Nephron (organoid): ENCODE measurements at regions not wholly inside any gene's neighbourhood (a gene's known extent, or its start where the extent isn't known, plus 50 kb on each side); places are given as distances from the start of the nearest gene placed in this dataset.

Experiments used
- H3K27ac Mint-ChIP-seq, 3 experiments: 2 replicates each; pipeline ENCODE4 v1.8.0; 2020; ENCODE audit warnings: mixed read lengths in 3 of 3, mild to moderate bottlenecking in 2 of 3, moderate library complexity in 1 of 3
- H3K27me3 Mint-ChIP-seq: 2 replicates; pipeline ENCODE4 v1.8.0; 2021; ENCODE audit warnings: low read depth, mild to moderate bottlenecking, moderate library complexity, mixed read lengths
- H3K36me3 Mint-ChIP-seq: 2 replicates; pipeline ENCODE4 v1.8.0; 2020; ENCODE audit warnings: low read depth, mixed read lengths
- H3K4me1 Mint-ChIP-seq: 2 replicates; pipeline ENCODE4 v1.8.0; 2020; ENCODE audit warnings: mixed read lengths
- H3K4me3 Mint-ChIP-seq, 3 experiments: 2 replicates each; pipeline ENCODE4 v1.8.0; 2020; ENCODE audit warnings: mild to moderate bottlenecking in 3 of 3, mixed read lengths in 3 of 3, moderate library complexity in 2 of 3
- H3K9me3 Mint-ChIP-seq: 2 replicates; pipeline ENCODE4 v1.8.0; 2020; ENCODE audit warnings: mixed read lengths
- TF ChIP-seq, protein P1 (sequence below), 3 experiments: fragments of 200-600 bp; sonication (generic); IDR thresholded peaks; one replicate each; pipeline ENCODE4 v1.5.0; 2021; ENCODE audit warnings: antibody characterized with exemption in 3 of 3; ENCODE audit not compliant: unreplicated experiment in 3 of 3

- Mint-ChIP-seq H3K4me3 (no peak overlapping the region), H3K27me3 (peaks cover 18% of the 10 kb centered on the region), H3K36me3 (no peaks in the 10 kb centered on the region), H3K9me3 (no peaks in the 10 kb centered on the region), H3K27ac (peak overlapping the region; percentile 68 to 90 (median 87)), H3K4me1 (peaks cover 49% of the 10 kb centered on the region)
- TF ChIP-seq, protein P1, sequence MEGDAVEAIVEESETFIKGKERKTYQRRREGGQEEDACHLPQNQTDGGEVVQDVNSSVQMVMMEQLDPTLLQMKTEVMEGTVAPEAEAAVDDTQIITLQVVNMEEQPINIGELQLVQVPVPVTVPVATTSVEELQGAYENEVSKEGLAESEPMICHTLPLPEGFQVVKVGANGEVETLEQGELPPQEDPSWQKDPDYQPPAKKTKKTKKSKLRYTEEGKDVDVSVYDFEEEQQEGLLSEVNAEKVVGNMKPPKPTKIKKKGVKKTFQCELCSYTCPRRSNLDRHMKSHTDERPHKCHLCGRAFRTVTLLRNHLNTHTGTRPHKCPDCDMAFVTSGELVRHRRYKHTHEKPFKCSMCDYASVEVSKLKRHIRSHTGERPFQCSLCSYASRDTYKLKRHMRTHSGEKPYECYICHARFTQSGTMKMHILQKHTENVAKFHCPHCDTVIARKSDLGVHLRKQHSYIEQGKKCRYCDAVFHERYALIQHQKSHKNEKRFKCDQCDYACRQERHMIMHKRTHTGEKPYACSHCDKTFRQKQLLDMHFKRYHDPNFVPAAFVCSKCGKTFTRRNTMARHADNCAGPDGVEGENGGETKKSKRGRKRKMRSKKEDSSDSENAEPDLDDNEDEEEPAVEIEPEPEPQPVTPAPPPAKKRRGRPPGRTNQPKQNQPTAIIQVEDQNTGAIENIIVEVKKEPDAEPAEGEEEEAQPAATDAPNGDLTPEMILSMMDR (IDR thresholded peaks at IDR 0.05; ENCODE audit: unreplicated experiment in 3 of 3) = no peak
Observed at GRCh38 chr15:31262901-31263671, 63.5 kb upstream of the KLF13 start.

DNA sequence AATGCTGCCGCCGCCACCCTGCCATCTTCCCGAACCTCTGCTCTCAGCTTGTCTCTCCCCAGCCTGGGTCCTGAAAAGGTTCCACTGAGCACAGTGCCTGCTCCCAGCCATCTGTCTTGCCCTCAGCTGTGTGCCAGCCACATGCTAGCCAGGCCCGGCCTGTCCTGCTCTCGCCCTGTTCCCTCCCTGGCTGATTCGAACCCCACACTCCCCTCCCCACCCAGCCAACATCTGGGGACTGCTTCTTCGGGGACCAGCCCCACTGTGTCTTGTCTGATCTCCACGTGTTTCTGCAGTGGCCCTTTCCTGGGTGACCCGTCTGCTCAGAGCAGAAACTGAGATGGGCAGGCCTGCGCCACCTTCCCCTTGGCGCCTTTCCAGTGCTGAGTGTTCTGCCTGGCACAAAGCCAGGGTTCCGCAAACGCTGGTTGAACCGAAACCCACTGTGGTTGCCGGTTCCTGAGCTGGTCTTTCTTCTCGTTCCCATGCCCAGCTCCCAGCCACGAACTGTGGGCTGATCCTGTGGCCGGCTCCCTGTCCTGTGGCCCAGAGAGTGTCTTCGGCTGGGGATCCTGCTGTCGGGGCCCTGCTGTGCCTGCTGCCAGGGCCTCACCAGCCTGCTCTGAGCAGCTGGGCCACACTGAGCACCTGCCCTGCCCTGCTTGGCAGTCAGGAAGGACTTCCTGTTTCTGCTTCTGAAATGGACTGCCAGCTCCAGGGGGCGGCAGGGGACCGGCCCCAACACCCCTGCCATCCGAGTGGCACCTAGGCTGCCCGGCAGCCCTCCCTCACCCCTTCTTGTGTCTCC is 62.7 kb upstream of the KLF13 start:
- no peaks in the 10 kb centered on the region for H3K9me3 Mint-ChIP-seq

DNA sequence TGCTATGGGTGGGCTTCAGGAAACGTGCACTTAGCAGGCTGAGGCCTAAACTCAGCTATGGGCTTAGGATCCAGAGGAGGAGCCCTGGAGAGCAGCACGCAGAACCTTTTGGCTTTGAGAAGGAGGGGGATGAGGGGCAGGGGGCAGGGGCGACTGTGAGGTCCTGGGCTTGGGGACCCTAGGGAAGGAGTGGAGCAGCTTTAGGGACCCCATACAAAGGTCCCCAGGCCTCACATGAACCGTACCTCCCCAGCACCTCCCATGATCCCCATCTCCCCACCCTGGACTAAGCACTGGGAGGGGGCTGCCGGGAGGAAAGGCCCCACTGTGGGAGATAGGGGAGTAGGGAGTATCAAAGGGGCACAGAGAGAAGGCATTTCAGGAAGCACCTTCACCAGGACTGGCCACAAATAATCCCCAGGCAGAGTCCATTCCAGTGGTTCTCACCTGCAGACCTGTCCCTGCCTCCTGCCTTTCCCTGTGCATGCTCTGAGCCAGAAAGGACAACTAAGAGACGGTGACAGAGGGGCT is 62.0 kb upstream of the KLF13 start:
- Mint-ChIP-seq H3K27me3 (peaks cover 15% of the 10 kb centered on the region), H3K4me3 (no peak overlapping the region), H3K27ac (peak overlapping the region in 2 of 3 experiments; percentile 45 to 87), H3K4me1 (peaks cover 56% of the 10 kb centered on the region), H3K9me3 (no peaks in the 10 kb centered on the region), H3K36me3 (no peaks in the 10 kb centered on the region)
- TF ChIP-seq, protein P1 (IDR thresholded peaks at IDR 0.05; ENCODE audit: unreplicated experiment in 3 of 3) = no peak

More for the DNA sequence above, 62.7 kb upstream of the KLF13 start:
- peaks cover 18% of the 10 kb centered on the region for H3K27me3 Mint-ChIP-seq
- peak overlapping the region; percentile 68 to 90 (median 87) for H3K27ac Mint-ChIP-seq
- peaks cover 53% of the 10 kb centered on the region for H3K4me1 Mint-ChIP-seq
- H3K36me3 Mint-ChIP-seq = no peaks in the 10 kb centered on the region
- no peak overlapping the region for H3K4me3 Mint-ChIP-seq
- TF ChIP-seq, protein P1 (IDR thresholded peaks at IDR 0.05; ENCODE audit: unreplicated experiment in 3 of 3) = no peak

DNA sequence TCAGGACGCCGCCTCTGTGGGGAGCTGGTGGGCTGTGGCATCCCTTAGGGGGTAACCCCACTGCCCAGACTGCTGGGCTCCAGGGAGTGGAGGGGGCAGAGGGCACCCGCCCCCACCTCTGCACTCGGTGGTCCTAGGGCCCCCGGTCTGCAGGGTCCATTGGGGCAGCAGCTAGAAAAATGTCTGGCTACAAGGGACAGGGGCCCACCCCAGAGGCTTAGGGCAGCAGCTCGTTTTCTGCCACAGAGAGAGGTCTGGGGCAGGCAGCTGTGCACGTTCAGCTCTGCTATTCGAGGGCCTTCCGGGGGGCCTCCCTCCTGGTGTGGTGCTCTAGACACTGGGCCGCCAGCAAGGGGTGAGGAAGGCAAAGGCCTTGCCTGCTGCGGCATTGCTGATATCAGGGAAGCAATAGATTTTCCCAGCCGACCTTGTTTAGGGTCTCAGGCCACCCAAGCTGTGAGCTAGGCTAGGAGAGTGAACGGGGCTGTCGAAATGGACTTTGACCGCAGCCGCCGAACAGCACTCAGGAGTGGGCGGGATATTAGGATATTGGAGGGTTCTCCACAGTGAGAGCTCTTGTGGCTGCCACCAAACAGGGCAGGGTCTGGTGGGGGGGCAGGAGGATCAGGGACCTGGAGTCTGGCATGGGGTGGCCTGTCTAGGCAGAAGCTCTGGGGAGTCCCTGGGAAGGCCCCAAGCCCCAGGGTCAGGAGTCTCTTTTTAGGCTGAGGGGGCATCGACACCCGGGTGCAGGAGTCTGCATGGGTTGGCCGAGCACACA is 61.4 kb upstream of the KLF13 start:
- H3K4me1 Mint-ChIP-seq = peaks cover 62% of the 10 kb centered on the region
- H3K36me3 Mint-ChIP-seq = no peaks in the 10 kb centered on the region
- peaks cover 15% of the 10 kb centered on the region for H3K27me3 Mint-ChIP-seq
- H3K27ac Mint-ChIP-seq = peak overlapping the region; percentile 87 to 90 (median 87)
- no peak overlapping the region for H3K4me3 Mint-ChIP-seq
- H3K9me3 Mint-ChIP-seq = no peaks in the 10 kb centered on the region
- TF ChIP-seq, protein P1 (IDR thresholded peaks at IDR 0.05; ENCODE audit: unreplicated experiment in 3 of 3) = no peak

DNA sequence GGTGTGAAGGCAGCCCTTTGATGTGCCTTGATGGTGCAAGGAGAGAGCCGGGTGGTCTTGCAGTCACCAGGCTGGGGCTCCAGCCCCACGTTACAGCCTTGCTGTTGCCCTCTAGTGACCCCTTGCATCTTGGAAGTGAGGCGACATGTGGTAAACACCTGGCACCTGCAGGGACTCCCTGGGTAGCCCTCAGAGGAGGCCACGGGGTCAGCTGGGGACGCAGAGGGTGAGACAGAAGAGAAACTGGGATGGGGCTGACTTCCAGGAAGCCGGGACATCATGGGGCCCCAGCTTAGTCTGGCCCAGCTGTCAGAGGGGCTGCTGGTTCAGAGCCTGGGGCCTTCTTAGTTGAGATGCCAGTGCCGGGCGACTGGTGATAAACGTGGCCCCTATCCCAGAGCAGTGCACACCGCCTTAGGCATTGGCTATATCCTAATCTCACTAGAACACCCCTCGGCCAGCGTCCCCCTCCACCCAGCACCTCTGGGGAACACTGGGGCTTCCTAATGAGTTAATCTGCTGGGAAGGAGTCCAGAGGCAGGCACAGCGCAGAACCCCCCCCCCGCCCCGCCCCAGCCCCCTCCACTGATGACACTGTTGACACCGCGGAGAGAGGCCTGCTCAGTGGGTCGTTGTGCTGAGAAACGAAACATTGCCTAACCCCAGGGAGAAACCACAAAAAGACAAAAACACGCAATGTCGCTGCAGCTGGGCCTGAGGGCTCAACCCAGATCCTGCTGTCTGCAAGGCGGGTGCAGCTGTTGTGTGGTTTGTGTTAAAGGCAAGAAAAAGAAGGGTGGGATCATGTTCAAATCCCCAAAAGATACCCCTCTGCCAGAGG is 60.5 kb upstream of the KLF13 start:
- H3K27ac Mint-ChIP-seq = peak overlapping the region; percentile 86 to 87 (median 87)

More for the DNA sequence above, 60.5 kb upstream of the KLF13 start:
- peaks cover 15% of the 10 kb centered on the region for H3K27me3 Mint-ChIP-seq
- peaks cover 69% of the 10 kb centered on the region for H3K4me1 Mint-ChIP-seq
- TF ChIP-seq, protein P1 (IDR thresholded peaks at IDR 0.05; ENCODE audit: unreplicated experiment in 3 of 3) = no peak
- H3K36me3 Mint-ChIP-seq = no peaks in the 10 kb centered on the region
- no peak overlapping the region for H3K4me3 Mint-ChIP-seq
- no peaks in the 10 kb centered on the region for H3K9me3 Mint-ChIP-seq
